ENCODE measurements at regions not wholly inside any gene's neighbourhood (a gene's known extent, or its start where the extent isn't known, plus 50 kb on each side); places are given as distances from the start of the nearest gene placed in this dataset.
"Not testable (repeated sequence)": the region's sequence is repeated elsewhere in the genome, so short reads cannot be mapped to it uniquely, and the experiment has no call there.

DNA sequence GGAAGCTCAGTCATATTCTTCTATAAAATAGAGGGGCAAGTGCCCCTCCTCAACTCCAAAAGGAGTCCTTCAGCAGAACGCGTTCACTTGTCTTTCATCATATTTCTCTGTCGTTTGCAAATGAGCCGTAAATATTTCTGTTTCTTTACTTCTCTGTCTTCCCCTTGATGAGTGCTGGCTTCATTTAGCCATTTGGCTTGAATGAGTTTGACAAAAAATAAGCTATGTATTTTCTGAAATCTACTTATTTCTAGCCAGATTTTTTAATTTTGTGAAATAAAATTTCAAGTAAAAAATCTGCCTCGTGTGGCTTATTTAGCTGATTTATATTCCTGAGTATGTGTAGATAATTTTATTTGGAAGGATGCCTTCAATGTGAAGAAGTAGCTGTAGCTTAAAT is 170.8 kb upstream of the DGKB start:
- no peak overlapping the region for H3K27ac ChIP-seq (ENCODE audit: low read depth in 2 of 2, low read length in 1 of 2)
- H3K36me3 ChIP-seq (ENCODE audit: control insufficient read depth in 2 of 2, insufficient read depth in 2 of 2, low read length in 1 of 2): no peaks in the 10 kb centered on the region
- H3K4me3 ChIP-seq (ENCODE audit: low read depth in 1 of 2, low read length in 2 of 2): no peak overlapping the region
- no peaks in the 10 kb centered on the region for H3K9me3 ChIP-seq (ENCODE audit: control insufficient read depth in 2 of 2, insufficient read depth in 1 of 2, low read depth in 1 of 2, low read length in 1 of 2)
- no peaks in the 10 kb centered on the region for H3K4me1 ChIP-seq (ENCODE audit: control insufficient read depth in 2 of 2, insufficient read depth in 2 of 2, low read length in 1 of 2)
- WGBS, 2 donors: 76 to 80% methylated on average over 5 of the region's 5 CpGs
- no peaks in the 10 kb centered on the region for H3K27me3 ChIP-seq (ENCODE audit: control insufficient read depth in 1 of 2, insufficient read depth in 2 of 2, low read length in 2 of 2)

DNA sequence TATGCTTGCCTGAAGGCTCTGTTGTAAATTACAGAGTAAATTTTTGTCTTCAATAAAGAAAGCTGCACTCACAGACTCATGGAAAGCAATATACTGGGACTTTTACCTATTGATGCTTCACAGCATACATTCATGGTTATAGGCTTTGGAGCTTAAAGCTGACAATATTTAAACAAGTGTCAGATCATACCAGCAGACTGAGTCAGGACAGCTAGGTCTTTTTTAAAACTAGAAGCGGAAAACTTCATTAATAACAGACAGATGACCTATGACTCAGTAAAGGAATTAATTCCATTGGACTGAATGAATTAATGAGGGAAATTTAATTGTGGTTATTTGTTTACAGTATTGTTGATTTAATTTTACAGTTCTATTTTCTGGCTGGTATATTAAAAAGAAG is 165.8 kb upstream of the DGKB start:
- no peaks in the 10 kb centered on the region for H3K4me1 ChIP-seq (ENCODE audit: control insufficient read depth in 2 of 2, insufficient read depth in 2 of 2, low read length in 1 of 2)
- no peaks in the 10 kb centered on the region for H3K27me3 ChIP-seq (ENCODE audit: control insufficient read depth in 1 of 2, insufficient read depth in 2 of 2, low read length in 2 of 2)
- H3K27ac ChIP-seq (ENCODE audit: low read depth in 2 of 2, low read length in 1 of 2): no peak overlapping the region
- no peaks in the 10 kb centered on the region for H3K9me3 ChIP-seq (ENCODE audit: control insufficient read depth in 2 of 2, insufficient read depth in 1 of 2, low read depth in 1 of 2, low read length in 1 of 2)
- 72 to 82% methylated on average over 1 of the region's 1 CpG for WGBS, 2 donors
- H3K36me3 ChIP-seq (ENCODE audit: control insufficient read depth in 2 of 2, insufficient read depth in 2 of 2, low read length in 1 of 2): no peaks in the 10 kb centered on the region
- no peak overlapping the region for H3K4me3 ChIP-seq (ENCODE audit: low read depth in 1 of 2, low read length in 2 of 2)

DNA sequence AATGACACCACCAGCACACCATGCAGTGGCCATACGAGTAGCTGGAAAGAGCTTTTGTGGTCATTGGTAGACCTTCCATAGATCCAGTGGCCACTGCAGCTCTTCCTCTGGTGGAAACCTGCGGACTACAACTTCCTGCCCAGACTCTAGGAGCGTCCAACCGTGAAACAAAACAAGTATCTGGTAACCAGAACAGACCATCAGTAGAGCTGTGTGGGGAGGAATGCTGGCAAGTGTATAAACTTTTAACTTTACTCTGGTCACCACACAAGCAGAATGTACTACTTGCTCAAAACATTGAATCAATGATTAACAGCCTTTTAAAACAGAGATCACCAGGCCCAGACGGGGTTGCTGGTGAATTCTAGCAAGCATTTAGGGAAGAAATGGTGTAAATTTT is 154.7 kb upstream of the DGKB start:
- Histone ChIP-seq H3K27me3 (ENCODE audit: control insufficient read depth in 1 of 2, insufficient read depth in 2 of 2, low read length in 2 of 2) (no peaks in the 10 kb centered on the region), H3K4me3 (ENCODE audit: low read depth in 1 of 2, low read length in 2 of 2) (no peak overlapping the region)
- WGBS, 2 donors: 78 to 80% methylated on average over 5 of the region's 5 CpGs

DNA sequence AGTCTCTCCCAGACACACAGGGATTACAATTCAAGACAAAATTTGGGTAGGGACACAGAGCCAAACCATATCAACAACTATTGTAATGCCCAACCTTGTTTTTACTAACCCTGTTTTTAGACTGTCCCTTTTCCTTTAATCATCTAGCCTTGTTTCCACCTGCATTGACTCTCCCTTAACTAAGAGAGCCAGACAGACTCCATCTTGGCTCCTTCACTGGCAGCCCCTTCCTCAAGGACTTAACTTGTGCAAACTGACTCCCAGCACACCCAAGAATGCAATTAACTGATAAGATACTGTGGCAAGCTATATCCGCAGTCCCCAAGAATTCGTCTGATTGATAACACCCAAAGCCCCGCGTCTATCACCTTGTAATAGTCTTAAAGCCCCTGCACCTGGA is 151.8 kb upstream of the DGKB start:
- H3K4me1 ChIP-seq (ENCODE audit: control insufficient read depth in 2 of 2, insufficient read depth in 2 of 2, low read length in 1 of 2); H3K27me3 ChIP-seq (ENCODE audit: control insufficient read depth in 1 of 2, insufficient read depth in 2 of 2, low read length in 2 of 2); H3K36me3 ChIP-seq (ENCODE audit: control insufficient read depth in 2 of 2, insufficient read depth in 2 of 2, low read length in 1 of 2); H3K9me3 ChIP-seq (ENCODE audit: control insufficient read depth in 2 of 2, insufficient read depth in 1 of 2, low read depth in 1 of 2, low read length in 1 of 2); H3K4me3 ChIP-seq (ENCODE audit: low read depth in 1 of 2, low read length in 2 of 2); H3K27ac ChIP-seq (ENCODE audit: low read depth in 2 of 2, low read length in 1 of 2): not testable (repeated sequence)
- 42 to 53% methylated on average over 4 of the region's 4 CpGs for WGBS, 2 donors

More for the DNA sequence above, 154.7 kb upstream of the DGKB start:
- Histone ChIP-seq H3K4me1 (ENCODE audit: control insufficient read depth in 2 of 2, insufficient read depth in 2 of 2, low read length in 1 of 2) (no peaks in the 10 kb centered on the region), H3K9me3 (ENCODE audit: control insufficient read depth in 2 of 2, insufficient read depth in 1 of 2, low read depth in 1 of 2, low read length in 1 of 2) (peaks cover 0 to 3% of the 10 kb centered on the region in 2 donors), H3K27ac (ENCODE audit: low read depth in 2 of 2, low read length in 1 of 2) (no peak overlapping the region), H3K36me3 (ENCODE audit: control insufficient read depth in 2 of 2, insufficient read depth in 2 of 2, low read length in 1 of 2) (no peaks in the 10 kb centered on the region)

DNA sequence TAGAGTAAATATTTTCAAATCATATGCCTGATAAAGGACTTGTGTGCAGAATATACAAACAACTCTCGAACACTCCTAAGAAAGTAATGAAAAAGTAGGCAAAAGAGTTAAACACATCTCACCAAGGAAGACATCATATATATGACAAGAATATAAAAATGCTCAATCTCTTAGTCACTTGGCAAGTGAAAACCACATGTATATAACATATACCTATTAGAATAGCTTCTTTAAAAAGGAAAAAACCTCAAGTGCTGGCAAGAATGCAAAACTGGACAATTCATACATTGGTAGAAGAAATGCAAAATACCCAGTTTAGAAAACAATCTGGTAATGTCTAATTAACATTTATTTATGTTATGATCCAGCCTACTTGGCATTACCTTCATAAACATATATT is 146.6 kb upstream of the DGKB start:
- WGBS, 2 donors: 88 to 91% methylated on average over 1 of the region's 1 CpG
- no peak overlapping the region for H3K27ac ChIP-seq (ENCODE audit: low read depth in 2 of 2, low read length in 1 of 2)
- H3K27me3 ChIP-seq (ENCODE audit: control insufficient read depth in 1 of 2, insufficient read depth in 2 of 2, low read length in 2 of 2): no peaks in the 10 kb centered on the region
- H3K9me3 ChIP-seq (ENCODE audit: control insufficient read depth in 2 of 2, insufficient read depth in 1 of 2, low read depth in 1 of 2, low read length in 1 of 2): peaks cover 0 to 7% of the 10 kb centered on the region in 2 donors
- no peaks in the 10 kb centered on the region for H3K36me3 ChIP-seq (ENCODE audit: control insufficient read depth in 2 of 2, insufficient read depth in 2 of 2, low read length in 1 of 2)
- H3K4me3 ChIP-seq (ENCODE audit: low read depth in 1 of 2, low read length in 2 of 2): no peak overlapping the region
- H3K4me1 ChIP-seq (ENCODE audit: control insufficient read depth in 2 of 2, insufficient read depth in 2 of 2, low read length in 1 of 2): no peaks in the 10 kb centered on the region

DNA sequence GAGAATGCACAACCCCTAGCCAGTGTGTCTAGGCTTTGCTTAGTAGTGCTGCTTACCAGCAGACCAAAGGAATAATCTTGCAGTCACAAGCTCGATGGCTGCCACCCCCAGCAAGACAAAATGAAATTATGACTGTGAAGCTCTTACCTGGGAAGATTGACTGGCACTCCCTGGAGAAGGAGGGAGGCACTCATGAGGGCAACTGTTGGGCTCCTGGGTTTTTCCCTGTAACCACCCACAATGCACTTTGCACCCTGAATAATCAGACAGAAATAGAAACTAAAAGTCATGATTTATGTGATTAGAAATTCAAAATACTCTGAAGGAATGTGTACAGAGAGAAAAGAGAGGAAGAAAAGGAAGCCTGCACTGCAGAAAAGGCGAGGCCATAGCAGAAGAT is 144.3 kb upstream of the DGKB start:
- Histone ChIP-seq H3K27me3 (ENCODE audit: control insufficient read depth in 1 of 2, insufficient read depth in 2 of 2, low read length in 2 of 2) (no peaks in the 10 kb centered on the region), H3K27ac (ENCODE audit: low read depth in 2 of 2, low read length in 1 of 2) (no peak overlapping the region), H3K36me3 (ENCODE audit: control insufficient read depth in 2 of 2, insufficient read depth in 2 of 2, low read length in 1 of 2) (no peaks in the 10 kb centered on the region), H3K4me3 (ENCODE audit: low read depth in 1 of 2, low read length in 2 of 2) (no peak overlapping the region), H3K9me3 (ENCODE audit: control insufficient read depth in 2 of 2, insufficient read depth in 1 of 2, low read depth in 1 of 2, low read length in 1 of 2) (peaks cover 0 to 4% of the 10 kb centered on the region in 2 donors), H3K4me1 (ENCODE audit: control insufficient read depth in 2 of 2, insufficient read depth in 2 of 2, low read length in 1 of 2) (no peaks in the 10 kb centered on the region)
- WGBS, 2 donors: 58 to 60% methylated on average over 2 of the region's 2 CpGs

DNA sequence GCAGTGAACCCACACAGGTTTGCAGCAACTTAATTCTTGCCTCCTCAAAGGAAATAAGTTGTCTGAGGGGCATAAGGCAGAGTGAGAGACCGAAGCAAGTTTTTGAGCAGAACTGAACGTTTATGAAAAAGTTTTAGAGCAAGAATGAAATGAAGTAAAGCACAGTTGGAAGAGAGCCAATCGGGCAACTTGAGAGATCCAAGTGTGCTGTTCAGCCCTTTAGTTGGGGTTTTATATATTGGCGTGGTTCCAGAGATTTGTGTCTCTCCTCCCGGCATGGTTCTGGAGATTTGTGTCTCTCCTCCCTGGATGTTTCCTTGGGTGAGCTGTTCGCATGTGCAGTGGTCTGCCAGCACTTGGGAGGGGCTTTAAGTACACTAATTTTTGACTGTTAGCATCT is 141.4 kb upstream of the DGKB start:
- Histone ChIP-seq H3K36me3 (ENCODE audit: control insufficient read depth in 2 of 2, insufficient read depth in 2 of 2, low read length in 1 of 2) (no peaks in the 10 kb centered on the region), H3K9me3 (ENCODE audit: control insufficient read depth in 2 of 2, insufficient read depth in 1 of 2, low read depth in 1 of 2, low read length in 1 of 2) (peaks cover 0 to 4% of the 10 kb centered on the region in 2 donors), H3K4me3 (ENCODE audit: low read depth in 1 of 2, low read length in 2 of 2) (no peak overlapping the region), H3K27me3 (ENCODE audit: control insufficient read depth in 1 of 2, insufficient read depth in 2 of 2, low read length in 2 of 2) (no peaks in the 10 kb centered on the region), H3K27ac (ENCODE audit: low read depth in 2 of 2, low read length in 1 of 2) (no peak overlapping the region), H3K4me1 (ENCODE audit: control insufficient read depth in 2 of 2, insufficient read depth in 2 of 2, low read length in 1 of 2) (no peaks in the 10 kb centered on the region)
- 62 to 73% methylated on average over 6 of the region's 6 CpGs for WGBS, 2 donors

DNA sequence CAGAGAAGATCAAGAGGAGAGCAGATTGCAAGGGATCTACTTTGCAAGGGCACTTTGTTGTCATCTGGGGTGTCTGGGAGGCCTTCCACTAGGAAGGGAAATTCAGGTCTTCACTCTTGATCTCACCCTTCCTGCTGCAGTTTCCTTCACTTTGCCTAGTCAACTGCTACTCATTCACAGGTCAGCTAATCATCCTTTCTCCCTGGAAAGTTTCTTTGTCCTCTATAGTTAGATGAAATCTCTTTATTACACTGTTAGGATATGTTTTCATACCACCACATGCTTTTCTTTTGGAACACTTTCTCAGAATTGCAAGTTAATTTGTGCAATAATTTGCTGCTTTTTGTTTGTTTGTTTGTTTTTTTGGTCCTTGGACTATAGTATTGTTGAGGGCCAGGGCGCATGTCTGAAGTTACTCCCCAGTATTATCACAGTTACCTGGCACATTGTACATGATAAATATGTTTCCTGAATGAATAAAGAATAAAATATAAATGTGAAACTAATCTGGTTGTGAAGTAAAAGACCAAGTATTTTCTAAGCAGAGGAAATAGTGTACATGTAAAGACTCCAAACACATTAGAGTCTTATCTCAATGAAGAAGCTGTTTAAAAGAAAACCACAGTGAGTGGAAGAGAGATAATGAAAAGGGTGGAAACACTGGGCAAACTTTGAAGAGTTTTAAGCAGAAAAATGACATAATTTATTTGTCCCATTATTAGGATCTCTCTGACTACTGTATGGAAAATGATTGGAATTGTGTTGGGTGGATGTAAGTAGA is 139.9 kb upstream of the DGKB start:
- H3K36me3 ChIP-seq (ENCODE audit: control insufficient read depth in 2 of 2, insufficient read depth in 2 of 2, low read length in 1 of 2): no peaks in the 10 kb centered on the region
- no peak overlapping the region for H3K27ac ChIP-seq (ENCODE audit: low read depth in 2 of 2, low read length in 1 of 2)
- H3K9me3 ChIP-seq (ENCODE audit: control insufficient read depth in 2 of 2, insufficient read depth in 1 of 2, low read depth in 1 of 2, low read length in 1 of 2): peaks cover 0 to 4% of the 10 kb centered on the region in 2 donors
- no peaks in the 10 kb centered on the region for H3K27me3 ChIP-seq (ENCODE audit: control insufficient read depth in 1 of 2, insufficient read depth in 2 of 2, low read length in 2 of 2)
- H3K4me1 ChIP-seq (ENCODE audit: control insufficient read depth in 2 of 2, insufficient read depth in 2 of 2, low read length in 1 of 2): no peaks in the 10 kb centered on the region
- H3K4me3 ChIP-seq (ENCODE audit: low read depth in 1 of 2, low read length in 2 of 2): no peak overlapping the region
- 71 to 83% methylated on average over 1 of the region's 1 CpG for WGBS, 2 donors

DNA sequence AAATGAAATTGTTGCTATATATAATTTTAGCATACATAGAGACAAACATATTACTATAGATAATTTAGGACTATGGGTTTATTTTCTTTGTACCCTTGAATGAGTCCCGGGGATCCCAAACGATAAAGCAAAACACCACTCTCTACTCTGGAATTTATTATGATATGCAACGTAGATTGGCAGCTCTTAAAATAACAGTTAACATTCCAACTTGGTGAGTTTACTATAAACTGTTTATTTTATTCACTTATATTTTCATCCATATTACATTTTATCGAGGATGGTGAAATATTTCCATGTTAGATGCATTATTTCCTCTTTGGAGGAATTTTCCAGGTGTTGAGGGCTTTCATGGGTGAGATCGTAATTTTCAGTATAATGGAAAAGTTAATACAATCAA is 138.7 kb upstream of the DGKB start:
- Histone ChIP-seq H3K4me1 (ENCODE audit: control insufficient read depth in 2 of 2, insufficient read depth in 2 of 2, low read length in 1 of 2) (no peaks in the 10 kb centered on the region), H3K4me3 (ENCODE audit: low read depth in 1 of 2, low read length in 2 of 2) (no peak overlapping the region), H3K27ac (ENCODE audit: low read depth in 2 of 2, low read length in 1 of 2) (no peak overlapping the region), H3K27me3 (ENCODE audit: control insufficient read depth in 1 of 2, insufficient read depth in 2 of 2, low read length in 2 of 2) (no peaks in the 10 kb centered on the region), H3K9me3 (ENCODE audit: control insufficient read depth in 2 of 2, insufficient read depth in 1 of 2, low read depth in 1 of 2, low read length in 1 of 2) (no peaks in the 10 kb centered on the region), H3K36me3 (ENCODE audit: control insufficient read depth in 2 of 2, insufficient read depth in 2 of 2, low read length in 1 of 2) (no peaks in the 10 kb centered on the region)
- WGBS, 2 donors: 66 to 67% methylated on average over 5 of the region's 5 CpGs

DNA sequence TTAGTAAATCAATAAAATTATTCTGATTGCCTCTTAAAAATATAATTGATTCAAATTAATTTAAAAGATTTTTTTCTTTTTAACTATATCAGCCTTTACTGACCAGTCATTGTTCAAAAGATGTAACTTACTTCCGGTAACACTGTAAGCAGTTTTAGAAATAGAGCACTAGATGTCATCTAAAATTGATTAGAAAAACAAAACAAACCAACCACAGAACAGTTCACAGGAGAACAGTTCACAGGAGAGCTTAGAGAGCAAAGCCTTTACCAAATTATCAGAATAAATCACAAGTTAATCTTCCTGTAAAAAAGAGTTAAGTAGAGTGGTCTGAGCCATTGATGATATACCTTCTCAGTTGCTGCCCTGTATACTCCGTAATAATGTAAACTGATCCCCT is 133.3 kb upstream of the DGKB start:
- Histone ChIP-seq H3K4me3 (ENCODE audit: low read depth in 1 of 2, low read length in 2 of 2) (no peak overlapping the region), H3K4me1 (ENCODE audit: control insufficient read depth in 2 of 2, insufficient read depth in 2 of 2, low read length in 1 of 2) (no peaks in the 10 kb centered on the region), H3K9me3 (ENCODE audit: control insufficient read depth in 2 of 2, insufficient read depth in 1 of 2, low read depth in 1 of 2, low read length in 1 of 2) (no peaks in the 10 kb centered on the region), H3K36me3 (ENCODE audit: control insufficient read depth in 2 of 2, insufficient read depth in 2 of 2, low read length in 1 of 2) (no peaks in the 10 kb centered on the region), H3K27me3 (ENCODE audit: control insufficient read depth in 1 of 2, insufficient read depth in 2 of 2, low read length in 2 of 2) (no peaks in the 10 kb centered on the region), H3K27ac (ENCODE audit: low read depth in 2 of 2, low read length in 1 of 2) (no peak overlapping the region)
- WGBS, 2 donors: 80 to 84% methylated on average over 2 of the region's 2 CpGs
